ENCODE measurements at regions not wholly inside any gene's neighbourhood (a gene's known extent, or its start where the extent isn't known, plus 50 kb on each side); places are given as distances from the start of the nearest gene placed in this dataset.

DNA sequence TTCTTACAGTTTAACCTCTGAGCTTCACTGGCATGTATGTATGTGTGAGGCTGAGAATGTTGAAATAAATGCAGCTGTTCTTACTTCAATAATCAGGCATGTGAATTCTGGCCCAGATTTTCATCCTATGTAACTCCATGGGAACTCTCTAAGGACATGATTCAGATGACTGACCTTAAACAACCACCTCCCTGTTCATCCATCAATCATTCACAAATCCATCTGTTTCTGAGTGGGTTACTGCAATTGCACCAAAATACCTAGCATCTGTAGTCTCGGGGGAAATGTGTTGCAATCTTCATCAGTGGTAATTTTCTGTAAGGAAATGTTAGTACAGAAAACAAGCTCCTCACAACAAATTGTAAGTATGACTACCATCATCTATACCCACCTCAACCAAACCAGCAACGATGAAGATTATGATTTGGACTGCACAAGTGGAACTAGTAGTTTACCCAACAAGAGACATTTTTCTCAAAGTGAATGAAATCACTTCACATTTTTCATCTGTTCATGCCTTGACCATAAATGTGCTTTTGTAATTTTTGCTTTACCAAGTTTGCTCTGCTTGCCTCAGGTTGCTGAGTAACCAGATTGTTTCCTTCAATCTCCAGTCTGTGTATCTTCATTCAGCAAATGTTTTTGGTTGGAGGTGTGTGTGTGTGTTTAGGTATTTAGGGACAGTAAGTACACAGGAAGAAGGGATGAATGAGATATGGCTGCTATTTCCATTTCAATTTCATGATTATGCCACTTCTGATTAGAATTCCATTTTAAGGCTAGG lies 65.7 kb upstream of the FZD8 start:
- no peak overlapping the region for H3K27ac ChIP-seq
- no peak for TF ChIP-seq CTCF (IDR thresholded peaks at IDR 0.05)
- no peak for DNase-seq (ENCODE audit: low spot score)

DNA sequence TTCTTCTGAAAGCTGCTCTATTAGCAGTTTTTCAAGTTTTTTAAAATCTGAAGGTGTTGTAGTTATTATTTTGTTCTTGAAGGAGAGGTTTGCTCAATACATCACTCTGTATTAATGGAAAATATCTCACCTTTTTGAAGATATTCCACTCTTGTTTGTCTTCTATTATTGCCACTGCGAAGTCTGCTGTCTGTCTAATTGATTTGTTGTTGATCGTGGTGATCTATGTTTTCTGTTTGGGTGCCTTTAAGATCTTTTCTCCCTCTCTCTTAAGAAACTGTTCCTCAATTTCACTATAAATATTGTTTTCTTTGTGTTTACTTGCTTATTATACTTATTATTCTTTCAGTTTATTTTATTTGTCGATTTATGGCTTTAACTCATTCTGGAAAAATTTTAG lies 64.9 kb upstream of the FZD8 start:
- TF ChIP-seq CTCF (IDR thresholded peaks at IDR 0.05) = no peak
- no peak overlapping the region for H3K27ac ChIP-seq
- H3K4me3 ChIP-seq = no peak overlapping the region
- DNase-seq (ENCODE audit: low spot score) = no peak

More for the DNA sequence above, 65.7 kb upstream of the FZD8 start:
- H3K4me3 ChIP-seq = no peak overlapping the region

- no peak for DNase-seq (ENCODE audit: low spot score)
- H3K4me3 ChIP-seq = no peak overlapping the region
- TF ChIP-seq CTCF (IDR thresholded peaks at IDR 0.05) = no peak
- no peak overlapping the region for H3K27ac ChIP-seq
These were observed 63.6 kb upstream of the FZD8 start for GRCh38 chr10:35705671-35706070.

- TF ChIP-seq CTCF (IDR thresholded peaks at IDR 0.05) = no peak
- no peak overlapping the region for H3K27ac ChIP-seq
- DNase-seq (ENCODE audit: low spot score) = no peak
- H3K4me3 ChIP-seq = no peak overlapping the region
These were observed 63.0 kb upstream of the FZD8 start for GRCh38 chr10:35705051-35705450.

DNA sequence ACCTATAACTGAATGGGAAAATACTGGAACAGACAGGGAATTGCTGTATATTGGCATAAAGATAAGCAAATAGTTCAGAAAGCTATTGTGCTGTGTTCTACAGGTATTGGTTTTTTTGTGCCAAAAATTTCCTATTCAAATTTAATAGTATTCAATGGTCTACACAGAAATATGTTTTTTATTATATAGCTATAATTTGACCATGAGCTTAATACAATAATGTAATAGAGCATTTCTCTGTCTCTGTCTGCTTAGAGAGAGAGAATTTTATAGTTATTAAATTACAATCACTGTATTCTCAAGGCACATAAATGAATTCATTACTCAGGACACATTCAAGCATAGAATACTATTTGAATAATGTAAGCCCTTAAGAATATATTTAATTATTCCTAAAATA lies 62.3 kb upstream of the FZD8 start:
- Histone ChIP-seq H3K27ac (no peak overlapping the region), H3K4me3 (no peak overlapping the region)
- TF ChIP-seq CTCF (IDR thresholded peaks at IDR 0.05) = no peak
- no peak for DNase-seq (ENCODE audit: low spot score)

- TF ChIP-seq CTCF (IDR thresholded peaks at IDR 0.05) = no peak
- no peak for DNase-seq (ENCODE audit: low spot score)
- H3K27ac ChIP-seq = no peak overlapping the region
- H3K4me3 ChIP-seq = no peak overlapping the region
These were observed 58.4 kb upstream of the FZD8 start for GRCh38 chr10:35700487-35700882.

GRCh38 chr10:35699848-35700486 lies 57.9 kb upstream of the FZD8 start:
- no peak for DNase-seq (ENCODE audit: low spot score)
- no peak overlapping the region for H3K27ac ChIP-seq
- no peak for TF ChIP-seq CTCF (IDR thresholded peaks at IDR 0.05)
- H3K4me3 ChIP-seq = no peak overlapping the region
